HEK293 (cell line): ENCODE measurements at regions not wholly inside any gene's neighbourhood (a gene's known extent, or its start where the extent isn't known, plus 50 kb on each side); places are given as distances from the start of the nearest gene placed in this dataset.

Source experiments
- ZNF146 ChIP-seq: fragments of 450-650 bp; formaldehyde crosslinking; IDR thresholded peaks from 2 replicates; pipeline ENCODE4 v1.5.1; 2016; ENCODE audit warnings: missing biosample characterization, missing genetic modification characterization
- ZNF2 ChIP-seq: fragments of 450-650 bp; formaldehyde crosslinking; IDR thresholded peaks from 2 replicates; pipeline ENCODE4 v1.5.1; 2016; ENCODE audit warnings: missing biosample characterization, missing genetic modification characterization
- ZNF707 ChIP-seq: fragments of 450-650 bp; formaldehyde crosslinking; IDR thresholded peaks from 2 replicates; pipeline ENCODE4 v1.5.1; 2016; ENCODE audit warnings: missing biosample characterization, missing genetic modification characterization
- TF ChIP-seq, protein P1 (sequence below): fragments of 450-650 bp; formaldehyde crosslinking; IDR thresholded peaks from 2 replicates; pipeline ENCODE4 v1.5.1; 2016; ENCODE audit warnings: missing biosample characterization, missing genetic modification characterization
- TF ChIP-seq, protein P2 (sequence below): fragments of 450-650 bp; formaldehyde crosslinking; IDR thresholded peaks from 2 replicates; pipeline ENCODE4; 2016; ENCODE audit warnings: missing biosample characterization, missing genetic modification characterization
- TF ChIP-seq, protein P3 (sequence below): fragments of 450-650 bp; formaldehyde crosslinking; IDR thresholded peaks from 2 replicates; pipeline ENCODE4 v1.5.1; 2016; ENCODE audit warnings: missing biosample characterization, missing genetic modification characterization
- TF ChIP-seq, protein P4 (sequence below): fragments of 450-650 bp; formaldehyde crosslinking; IDR thresholded peaks from 2 replicates; pipeline ENCODE4 v1.5.1; 2017; ENCODE audit warnings: missing biosample characterization, mild to moderate bottlenecking, missing genetic modification characterization, moderate library complexity
- TF ChIP-seq, protein P5 (sequence below): fragments of 450-650 bp; formaldehyde crosslinking; IDR thresholded peaks from 2 replicates; pipeline ENCODE4 v1.5.1; 2016; ENCODE audit warnings: missing biosample characterization, missing genetic modification characterization

DNA sequence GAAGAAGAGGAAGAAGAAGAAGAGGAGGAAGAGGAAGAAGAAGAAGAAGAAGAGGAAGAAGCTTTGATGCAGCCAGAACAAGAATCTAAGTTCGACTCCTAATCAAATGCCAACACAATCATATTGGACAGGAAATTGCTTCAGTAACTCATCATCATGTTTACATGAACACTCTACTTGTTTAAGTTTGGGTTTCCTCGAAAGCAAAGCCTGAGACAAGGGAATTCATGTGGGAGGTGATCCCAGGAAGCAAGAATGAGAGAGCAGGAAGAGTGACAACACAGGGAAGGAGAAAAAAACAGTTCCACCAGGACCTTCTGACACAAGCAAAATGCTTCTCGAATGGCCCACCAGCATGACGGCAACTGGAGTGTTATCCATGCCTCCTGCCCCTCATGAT, 279.0 kb downstream of the PMP22 start:
- TF ChIP-seq, protein P1, sequence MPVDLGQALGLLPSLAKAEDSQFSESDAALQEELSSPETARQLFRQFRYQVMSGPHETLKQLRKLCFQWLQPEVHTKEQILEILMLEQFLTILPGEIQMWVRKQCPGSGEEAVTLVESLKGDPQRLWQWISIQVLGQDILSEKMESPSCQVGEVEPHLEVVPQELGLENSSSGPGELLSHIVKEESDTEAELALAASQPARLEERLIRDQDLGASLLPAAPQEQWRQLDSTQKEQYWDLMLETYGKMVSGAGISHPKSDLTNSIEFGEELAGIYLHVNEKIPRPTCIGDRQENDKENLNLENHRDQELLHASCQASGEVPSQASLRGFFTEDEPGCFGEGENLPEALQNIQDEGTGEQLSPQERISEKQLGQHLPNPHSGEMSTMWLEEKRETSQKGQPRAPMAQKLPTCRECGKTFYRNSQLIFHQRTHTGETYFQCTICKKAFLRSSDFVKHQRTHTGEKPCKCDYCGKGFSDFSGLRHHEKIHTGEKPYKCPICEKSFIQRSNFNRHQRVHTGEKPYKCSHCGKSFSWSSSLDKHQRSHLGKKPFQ (tag by site-specific recombination): no peak
- TF ChIP-seq, protein P2, sequence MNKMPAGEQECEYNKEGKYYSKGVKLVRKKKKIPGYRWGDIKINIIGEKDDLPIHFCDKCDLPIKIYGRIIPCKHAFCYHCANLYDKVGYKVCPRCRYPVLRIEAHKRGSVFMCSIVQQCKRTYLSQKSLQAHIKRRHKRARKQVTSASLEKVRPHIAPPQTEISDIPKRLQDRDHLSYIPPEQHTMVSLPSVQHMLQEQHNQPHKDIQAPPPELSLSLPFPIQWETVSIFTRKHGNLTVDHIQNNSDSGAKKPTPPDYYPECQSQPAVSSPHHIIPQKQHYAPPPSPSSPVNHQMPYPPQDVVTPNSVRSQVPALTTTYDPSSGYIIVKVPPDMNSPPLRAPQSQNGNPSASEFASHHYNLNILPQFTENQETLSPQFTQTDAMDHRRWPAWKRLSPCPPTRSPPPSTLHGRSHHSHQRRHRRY (tag by site-specific recombination): no peak
- TF ChIP-seq, protein P3, sequence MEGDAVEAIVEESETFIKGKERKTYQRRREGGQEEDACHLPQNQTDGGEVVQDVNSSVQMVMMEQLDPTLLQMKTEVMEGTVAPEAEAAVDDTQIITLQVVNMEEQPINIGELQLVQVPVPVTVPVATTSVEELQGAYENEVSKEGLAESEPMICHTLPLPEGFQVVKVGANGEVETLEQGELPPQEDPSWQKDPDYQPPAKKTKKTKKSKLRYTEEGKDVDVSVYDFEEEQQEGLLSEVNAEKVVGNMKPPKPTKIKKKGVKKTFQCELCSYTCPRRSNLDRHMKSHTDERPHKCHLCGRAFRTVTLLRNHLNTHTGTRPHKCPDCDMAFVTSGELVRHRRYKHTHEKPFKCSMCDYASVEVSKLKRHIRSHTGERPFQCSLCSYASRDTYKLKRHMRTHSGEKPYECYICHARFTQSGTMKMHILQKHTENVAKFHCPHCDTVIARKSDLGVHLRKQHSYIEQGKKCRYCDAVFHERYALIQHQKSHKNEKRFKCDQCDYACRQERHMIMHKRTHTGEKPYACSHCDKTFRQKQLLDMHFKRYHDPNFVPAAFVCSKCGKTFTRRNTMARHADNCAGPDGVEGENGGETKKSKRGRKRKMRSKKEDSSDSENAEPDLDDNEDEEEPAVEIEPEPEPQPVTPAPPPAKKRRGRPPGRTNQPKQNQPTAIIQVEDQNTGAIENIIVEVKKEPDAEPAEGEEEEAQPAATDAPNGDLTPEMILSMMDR (tag by site-specific recombination): no peak
- TF ChIP-seq, protein P4, sequence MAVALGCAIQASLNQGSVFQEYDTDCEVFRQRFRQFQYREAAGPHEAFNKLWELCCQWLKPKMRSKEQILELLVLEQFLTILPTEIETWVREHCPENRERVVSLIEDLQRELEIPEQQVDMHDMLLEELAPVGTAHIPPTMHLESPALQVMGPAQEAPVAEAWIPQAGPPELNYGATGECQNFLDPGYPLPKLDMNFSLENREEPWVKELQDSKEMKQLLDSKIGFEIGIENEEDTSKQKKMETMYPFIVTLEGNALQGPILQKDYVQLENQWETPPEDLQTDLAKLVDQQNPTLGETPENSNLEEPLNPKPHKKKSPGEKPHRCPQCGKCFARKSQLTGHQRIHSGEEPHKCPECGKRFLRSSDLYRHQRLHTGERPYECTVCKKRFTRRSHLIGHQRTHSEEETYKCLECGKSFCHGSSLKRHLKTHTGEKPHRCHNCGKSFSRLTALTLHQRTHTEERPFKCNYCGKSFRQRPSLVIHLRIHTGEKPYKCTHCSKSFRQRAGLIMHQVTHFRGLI (tag by site-specific recombination): no peak
- TF ChIP-seq ZNF146 (tag by site-specific recombination) (no peak), ZNF707 (tag by site-specific recombination) (no peak), ZNF2 (tag by site-specific recombination) (no peak)
- TF ChIP-seq, protein P5, sequence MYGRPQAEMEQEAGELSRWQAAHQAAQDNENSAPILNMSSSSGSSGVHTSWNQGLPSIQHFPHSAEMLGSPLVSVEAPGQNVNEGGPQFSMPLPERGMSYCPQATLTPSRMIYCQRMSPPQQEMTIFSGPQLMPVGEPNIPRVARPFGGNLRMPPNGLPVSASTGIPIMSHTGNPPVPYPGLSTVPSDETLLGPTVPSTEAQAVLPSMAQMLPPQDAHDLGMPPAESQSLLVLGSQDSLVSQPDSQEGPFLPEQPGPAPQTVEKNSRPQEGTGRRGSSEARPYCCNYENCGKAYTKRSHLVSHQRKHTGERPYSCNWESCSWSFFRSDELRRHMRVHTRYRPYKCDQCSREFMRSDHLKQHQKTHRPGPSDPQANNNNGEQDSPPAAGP (tag by site-specific recombination): no peak
